Lower leg skin (tissue), 3 donors: ENCODE measurements at regions not wholly inside any gene's neighbourhood (a gene's known extent, or its start where the extent isn't known, plus 50 kb on each side); places are given as distances from the start of the nearest gene placed in this dataset.

Experiments used
- POLR2A ChIP-seq, 2 donors: fragments of 450-650 bp; IDR thresholded peaks; one replicate each; pipeline ENCODE4 v1.6.1; 2016 to 2017; ENCODE audit warnings: antibody characterized with exemption in 2 of 2, mild to moderate bottlenecking in 1 of 2, moderate library complexity in 1 of 2
- TF ChIP-seq, protein P1 (sequence below), 3 donors: fragments of 450-650 bp; IDR thresholded peaks; one replicate each; pipeline ENCODE4 v1.5.1; 2016; ENCODE audit warnings: antibody characterized with exemption in 3 of 3, mild to moderate bottlenecking in 3 of 3, moderate library complexity in 2 of 3

- TF ChIP-seq, protein P1, sequence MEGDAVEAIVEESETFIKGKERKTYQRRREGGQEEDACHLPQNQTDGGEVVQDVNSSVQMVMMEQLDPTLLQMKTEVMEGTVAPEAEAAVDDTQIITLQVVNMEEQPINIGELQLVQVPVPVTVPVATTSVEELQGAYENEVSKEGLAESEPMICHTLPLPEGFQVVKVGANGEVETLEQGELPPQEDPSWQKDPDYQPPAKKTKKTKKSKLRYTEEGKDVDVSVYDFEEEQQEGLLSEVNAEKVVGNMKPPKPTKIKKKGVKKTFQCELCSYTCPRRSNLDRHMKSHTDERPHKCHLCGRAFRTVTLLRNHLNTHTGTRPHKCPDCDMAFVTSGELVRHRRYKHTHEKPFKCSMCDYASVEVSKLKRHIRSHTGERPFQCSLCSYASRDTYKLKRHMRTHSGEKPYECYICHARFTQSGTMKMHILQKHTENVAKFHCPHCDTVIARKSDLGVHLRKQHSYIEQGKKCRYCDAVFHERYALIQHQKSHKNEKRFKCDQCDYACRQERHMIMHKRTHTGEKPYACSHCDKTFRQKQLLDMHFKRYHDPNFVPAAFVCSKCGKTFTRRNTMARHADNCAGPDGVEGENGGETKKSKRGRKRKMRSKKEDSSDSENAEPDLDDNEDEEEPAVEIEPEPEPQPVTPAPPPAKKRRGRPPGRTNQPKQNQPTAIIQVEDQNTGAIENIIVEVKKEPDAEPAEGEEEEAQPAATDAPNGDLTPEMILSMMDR (IDR thresholded peaks at IDR 0.05), result no peak
- TF ChIP-seq POLR2A (IDR thresholded peaks at IDR 0.05), result no peak
These were observed 737.1 kb downstream of the DHX35 start for GRCh38 chr20:39699166-39699725.
